Gastroesophageal sphincter (tissue), 4 donors: ENCODE measurements at regions not wholly inside any gene's neighbourhood (a gene's known extent, or its start where the extent isn't known, plus 50 kb on each side); places are given as distances from the start of the nearest gene placed in this dataset.

Source experiments
- ATAC-seq: fragments of 150-250 bp; one replicate; pipeline ENCODE4 v1.9.1; 2016; ENCODE audit warnings: mild to moderate bottlenecking, moderate library complexity
- H3K27ac ChIP-seq, 4 donors: fragments of 200-600 bp; sonication (generic) in 3 of 4; 1 replicate in 3 of 4; 2 replicates in 1 of 4; pipeline ENCODE4 v1.5.1; 2016 to 2019
- H3K27me3 ChIP-seq: fragments of 200-600 bp; sonication (generic); one replicate; pipeline ENCODE4 v1.5.1; 2019
- H3K36me3 ChIP-seq, 2 donors: fragments of 200-600 bp; sonication (generic); one replicate each; pipeline ENCODE4 v1.5.1; 2019; ENCODE audit warnings: control low read depth in 1 of 2
- H3K4me1 ChIP-seq, 3 donors: fragments of 200-600 bp; sonication (generic); 1 replicate in 2 of 3; 2 replicates in 1 of 3; pipeline ENCODE4 v1.5.1; 2016 to 2019; ENCODE audit warnings: control low read depth in 2 of 3
- H3K4me3 ChIP-seq, 2 donors: fragments of 200-600 bp; sonication (generic); one replicate each; pipeline ENCODE4 v1.5.1; 2019; ENCODE audit warnings: mild to moderate bottlenecking in 1 of 2, moderate library complexity in 1 of 2
- H3K9me3 ChIP-seq, 3 donors: fragments of 200-600 bp; sonication (generic); one replicate each; pipeline ENCODE4 v1.5.1; 2017 to 2019; ENCODE audit warnings: control low read depth in 2 of 3
- EP300 ChIP-seq: sonication (generic); formaldehyde crosslinking; IDR thresholded peaks from one replicate; pipeline ENCODE4 v1.6.1; 2017; ENCODE audit warnings: antibody characterized with exemption, mild to moderate bottlenecking
- POLR2A ChIP-seq, 2 donors: fragments of 450-650 bp; IDR thresholded peaks; one replicate each; pipeline ENCODE4 v1.6.1; 2017; ENCODE audit warnings: antibody characterized with exemption in 2 of 2, mild to moderate bottlenecking in 2 of 2, moderate library complexity in 1 of 2
- POLR2AphosphoS5 ChIP-seq: sonication (generic); formaldehyde crosslinking; IDR thresholded peaks from one replicate; pipeline ENCODE4 v1.6.1; 2017; ENCODE audit warnings: antibody characterized with exemption
- WGBS, 2 donors: methylation state at CpG; one replicate each; pipeline ENCODE4 v1.1.5; 2018; ENCODE audit warnings: low coverage in 1 of 2; 5-methylcytosine and 5-hydroxymethylcytosine counted together
- TF ChIP-seq, protein P1 (sequence below), 4 experiments: fragments of 200-600 bp in 2 of 4; fragments of 450-650 bp in 2 of 4; sonication (generic) in 1 of 4; IDR thresholded peaks; one replicate each; pipeline ENCODE4 v1.5.1; 2017 to 2019; ENCODE audit warnings: antibody characterized with exemption in 4 of 4, mild to moderate bottlenecking in 2 of 4, moderate library complexity in 2 of 4

DNA sequence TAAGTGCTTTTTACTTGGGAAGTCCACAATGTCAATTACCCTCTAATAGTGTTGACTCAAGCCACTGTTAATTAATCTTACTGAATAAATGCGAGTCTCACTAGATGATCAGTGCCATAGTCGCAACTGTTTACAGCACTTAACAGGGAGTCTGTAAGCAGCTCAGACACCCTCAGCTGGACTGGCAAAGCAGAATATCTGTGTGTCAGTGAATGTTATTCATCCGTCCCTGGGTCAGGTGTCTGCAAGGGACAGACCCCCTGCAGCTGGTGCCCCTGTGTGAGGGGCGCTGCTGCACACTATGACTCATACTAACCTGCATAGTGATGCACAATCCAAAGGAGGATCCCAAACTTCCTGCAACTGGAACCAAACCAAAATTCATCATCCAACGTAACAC, 306.5 kb downstream of the HHIPL2 start:
- WGBS, 2 donors = 62 to 89% methylated on average over 3 to 4 of the region's 5 CpGs

DNA sequence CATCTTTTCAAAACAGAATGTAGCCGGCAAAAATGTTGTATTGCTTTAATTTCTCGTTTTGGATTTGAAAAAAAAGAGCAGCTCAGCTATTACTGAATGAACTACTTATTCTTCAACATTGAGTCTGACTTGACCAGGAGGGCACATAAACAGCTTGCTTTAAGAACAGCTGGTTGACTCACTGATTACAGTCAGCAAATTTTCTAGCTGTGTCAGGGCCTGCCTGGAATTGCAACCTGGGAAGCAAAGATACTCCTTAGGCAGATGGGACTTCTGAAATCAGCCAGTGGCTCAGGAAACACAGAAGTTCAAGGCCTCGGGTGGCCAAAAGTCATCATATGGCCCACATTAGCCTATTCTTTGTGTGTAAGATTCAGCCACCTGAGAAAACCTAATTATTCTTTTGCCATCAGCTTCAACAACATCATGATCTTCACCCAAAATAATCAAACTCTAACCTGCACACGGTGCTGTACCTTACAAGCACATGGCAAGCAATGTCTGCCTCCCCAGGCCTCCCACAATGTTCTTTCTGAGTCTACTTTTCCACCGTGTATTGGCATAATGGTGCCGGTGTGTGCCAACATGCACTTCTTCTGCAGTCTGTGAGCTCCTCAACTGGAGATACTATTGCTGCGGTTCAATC, 307.2 kb downstream of the HHIPL2 start:
- TF ChIP-seq EP300 = no peak
- TF ChIP-seq POLR2AphosphoS5 = no peak
- no peak for TF ChIP-seq POLR2A (IDR thresholded peaks at IDR 0.05)
- TF ChIP-seq, protein P1, sequence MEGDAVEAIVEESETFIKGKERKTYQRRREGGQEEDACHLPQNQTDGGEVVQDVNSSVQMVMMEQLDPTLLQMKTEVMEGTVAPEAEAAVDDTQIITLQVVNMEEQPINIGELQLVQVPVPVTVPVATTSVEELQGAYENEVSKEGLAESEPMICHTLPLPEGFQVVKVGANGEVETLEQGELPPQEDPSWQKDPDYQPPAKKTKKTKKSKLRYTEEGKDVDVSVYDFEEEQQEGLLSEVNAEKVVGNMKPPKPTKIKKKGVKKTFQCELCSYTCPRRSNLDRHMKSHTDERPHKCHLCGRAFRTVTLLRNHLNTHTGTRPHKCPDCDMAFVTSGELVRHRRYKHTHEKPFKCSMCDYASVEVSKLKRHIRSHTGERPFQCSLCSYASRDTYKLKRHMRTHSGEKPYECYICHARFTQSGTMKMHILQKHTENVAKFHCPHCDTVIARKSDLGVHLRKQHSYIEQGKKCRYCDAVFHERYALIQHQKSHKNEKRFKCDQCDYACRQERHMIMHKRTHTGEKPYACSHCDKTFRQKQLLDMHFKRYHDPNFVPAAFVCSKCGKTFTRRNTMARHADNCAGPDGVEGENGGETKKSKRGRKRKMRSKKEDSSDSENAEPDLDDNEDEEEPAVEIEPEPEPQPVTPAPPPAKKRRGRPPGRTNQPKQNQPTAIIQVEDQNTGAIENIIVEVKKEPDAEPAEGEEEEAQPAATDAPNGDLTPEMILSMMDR (IDR thresholded peaks at IDR 0.05) = no peak

More for the DNA sequence above, 306.5 kb downstream of the HHIPL2 start:
- H3K36me3 ChIP-seq = no peaks in the 10 kb centered on the region
- H3K27ac ChIP-seq = no peak overlapping the region
- H3K9me3 ChIP-seq = no peaks in the 10 kb centered on the region
- no peaks in the 10 kb centered on the region for H3K4me1 ChIP-seq
- H3K27me3 ChIP-seq = no peaks in the 10 kb centered on the region
- no peak for ATAC-seq
- no peak overlapping the region for H3K4me3 ChIP-seq
- TF ChIP-seq POLR2AphosphoS5 = no peak
- TF ChIP-seq, protein P1 (IDR thresholded peaks at IDR 0.05) = no peak
- no peak for TF ChIP-seq POLR2A (IDR thresholded peaks at IDR 0.05)
- TF ChIP-seq EP300 = no peak

DNA sequence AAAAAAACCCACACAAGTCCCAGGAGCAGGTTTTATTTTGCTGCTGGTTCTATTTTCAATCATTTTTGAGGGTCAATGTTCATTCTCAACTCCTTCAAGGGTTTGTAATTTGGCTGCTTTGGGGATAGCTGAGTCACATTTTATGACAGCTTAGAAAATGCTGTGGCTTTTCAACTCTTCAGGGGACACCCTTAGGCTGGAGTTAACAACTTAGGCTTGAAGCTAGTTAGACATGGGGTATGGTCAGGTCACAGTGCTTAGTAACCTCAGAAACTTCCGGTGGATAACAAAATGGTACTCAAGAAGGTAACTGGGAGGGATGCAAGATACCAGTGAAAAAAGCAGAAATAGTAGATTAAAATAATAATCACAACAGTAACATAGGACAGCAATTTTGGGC, 308.8 kb downstream of the HHIPL2 start:
- TF ChIP-seq POLR2AphosphoS5 = no peak
- no peak for TF ChIP-seq EP300
- TF ChIP-seq, protein P1 (IDR thresholded peaks at IDR 0.05) = no peak
- TF ChIP-seq POLR2A (IDR thresholded peaks at IDR 0.05) = no peak
- H3K4me1 ChIP-seq = no peaks in the 10 kb centered on the region
- no peak overlapping the region for H3K4me3 ChIP-seq
- H3K36me3 ChIP-seq = no peaks in the 10 kb centered on the region
- H3K9me3 ChIP-seq = no peaks in the 10 kb centered on the region
- 75 to 86% methylated on average over 1 of the region's 1 CpG for WGBS, 2 donors
- H3K27me3 ChIP-seq = no peaks in the 10 kb centered on the region
- no peak overlapping the region for H3K27ac ChIP-seq
- ATAC-seq = no peak

More for the DNA sequence above, 307.2 kb downstream of the HHIPL2 start:
- Histone ChIP-seq H3K4me1 (no peaks in the 10 kb centered on the region), H3K27me3 (no peaks in the 10 kb centered on the region), H3K4me3 (no peak overlapping the region), H3K36me3 (no peaks in the 10 kb centered on the region), H3K27ac (no peak overlapping the region), H3K9me3 (no peaks in the 10 kb centered on the region)
- WGBS, 2 donors = 56 to 74% methylated on average over 3 to 6 of the region's 7 CpGs
- no peak for ATAC-seq

DNA sequence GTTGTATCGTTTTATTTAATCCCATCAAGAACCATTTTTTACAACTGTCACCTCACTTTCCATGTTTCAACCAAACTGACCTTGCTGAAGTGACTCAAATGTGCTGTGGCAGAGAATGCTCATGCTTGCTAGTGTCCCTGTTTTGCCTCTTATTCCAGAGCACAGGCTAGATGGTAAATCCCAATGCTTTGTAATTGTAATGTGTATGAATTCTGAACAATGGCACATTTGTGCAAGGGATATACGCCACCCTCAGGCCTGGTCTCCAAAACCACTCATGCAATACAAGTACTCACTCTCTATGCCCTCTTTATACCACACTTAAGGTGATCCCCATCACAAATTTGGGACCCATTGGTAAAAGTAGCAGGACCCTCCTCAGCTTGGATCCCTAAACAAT, 313.6 kb downstream of the HHIPL2 start:
- WGBS, 2 donors = 85 to 94% methylated on average over 2 of the region's 2 CpGs
- Histone ChIP-seq H3K36me3 (no peaks in the 10 kb centered on the region), H3K4me1 (no peaks in the 10 kb centered on the region), H3K27me3 (no peaks in the 10 kb centered on the region), H3K27ac (no peak overlapping the region), H3K4me3 (no peak overlapping the region), H3K9me3 (no peaks in the 10 kb centered on the region)
- no peak for ATAC-seq
- TF ChIP-seq, protein P1 (IDR thresholded peaks at IDR 0.05) = no peak
- TF ChIP-seq POLR2AphosphoS5 (no peak), EP300 (no peak), POLR2A (IDR thresholded peaks at IDR 0.05) (no peak)

DNA sequence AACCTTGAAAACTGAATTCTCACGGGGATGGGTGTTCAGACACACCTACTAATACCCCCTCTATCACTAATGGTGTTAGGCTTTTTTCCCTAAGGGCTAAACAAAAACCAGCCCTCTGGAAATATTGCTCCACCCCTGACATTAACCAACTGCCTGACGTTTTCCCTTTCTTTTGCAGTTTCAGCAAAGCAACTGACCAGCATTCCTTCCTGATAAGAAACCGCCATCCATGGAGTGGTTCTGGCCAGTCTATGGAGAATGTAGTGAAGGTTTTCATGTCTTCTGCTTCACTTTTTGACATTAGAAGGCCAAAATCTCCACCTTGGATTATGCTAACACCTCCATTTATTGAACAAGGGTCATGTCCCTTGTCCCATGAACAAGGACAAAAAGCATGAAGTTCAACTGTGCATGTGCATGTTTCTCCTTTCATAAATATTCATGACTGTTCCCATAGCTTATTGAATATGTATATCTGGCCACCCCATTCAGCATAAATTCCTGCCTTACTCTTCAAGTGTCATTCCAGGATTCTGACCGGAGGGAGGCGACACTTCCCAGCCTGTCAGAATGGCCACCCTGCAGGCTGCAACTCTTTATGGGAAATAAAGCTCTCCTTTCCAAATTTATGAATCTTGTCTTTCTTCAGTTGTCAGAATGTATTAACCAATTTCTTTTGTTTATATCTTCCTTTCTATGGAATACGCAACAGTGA, 314.3 kb downstream of the HHIPL2 start:
- no peaks in the 10 kb centered on the region for H3K9me3 ChIP-seq
- no peak overlapping the region for H3K4me3 ChIP-seq
- no peak for TF ChIP-seq EP300
- TF ChIP-seq POLR2A (IDR thresholded peaks at IDR 0.05) = no peak
- TF ChIP-seq POLR2AphosphoS5 = no peak
- TF ChIP-seq, protein P1 (IDR thresholded peaks at IDR 0.05) = no peak
- no peak for ATAC-seq
- no peaks in the 10 kb centered on the region for H3K4me1 ChIP-seq
- H3K36me3 ChIP-seq = no peaks in the 10 kb centered on the region
- H3K27ac ChIP-seq = no peak overlapping the region
- no peaks in the 10 kb centered on the region for H3K27me3 ChIP-seq
- 59 to 78% methylated on average over 5 to 6 of the region's 6 CpGs for WGBS, 2 donors
